ENCODE measurements at regions not wholly inside any gene's neighbourhood (a gene's known extent, or its start where the extent isn't known, plus 50 kb on each side); places are given as distances from the start of the nearest gene placed in this dataset.

DNA sequence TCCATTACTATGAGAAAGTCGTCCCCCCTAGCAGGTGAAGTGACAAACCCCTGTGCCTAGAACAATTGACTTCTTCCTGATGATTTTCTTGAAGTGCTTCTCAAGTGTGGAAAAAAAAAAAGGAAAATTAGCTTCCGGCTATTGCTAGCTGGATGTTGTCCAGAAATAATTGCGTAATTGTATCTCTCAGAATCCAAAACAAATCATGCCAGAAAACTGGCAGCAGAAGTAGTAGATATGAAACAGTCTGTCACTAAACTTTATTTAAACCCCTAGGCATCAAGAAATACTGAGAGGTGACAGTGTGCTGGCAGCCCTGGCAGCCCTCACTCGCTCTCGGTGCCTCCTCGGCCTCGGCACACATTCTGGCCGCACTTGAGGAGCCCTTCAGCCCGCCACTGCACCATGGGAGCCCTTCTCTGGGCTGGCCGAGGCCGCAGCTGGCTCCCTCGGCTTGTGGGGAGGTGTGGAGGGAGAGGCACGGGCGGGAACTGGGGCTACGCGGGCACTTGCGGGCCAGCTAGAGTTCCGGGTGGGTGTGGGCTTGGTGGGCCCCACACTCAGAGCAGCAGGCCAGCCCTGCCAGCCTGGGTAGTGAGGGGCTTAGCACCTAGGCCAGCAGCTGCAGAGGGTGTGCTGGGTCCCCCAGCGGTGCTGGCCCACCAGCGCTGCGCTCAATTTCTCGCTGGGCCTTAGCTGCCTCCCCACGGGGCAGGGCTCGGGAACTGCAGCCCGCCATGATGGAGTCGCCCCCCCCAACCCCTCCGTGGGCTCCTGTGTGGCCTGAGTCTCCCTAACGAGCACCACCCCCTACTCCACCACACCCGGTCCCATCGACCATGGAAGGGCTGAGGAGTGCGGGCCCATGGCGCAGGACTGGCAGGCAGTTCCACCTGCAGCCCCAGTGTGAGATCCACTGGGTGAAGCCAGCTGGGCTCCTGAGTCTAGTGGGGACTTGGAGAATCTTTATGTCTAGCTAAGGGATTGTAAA, 80.5 kb upstream of the ABCA12 start:
- DNase-seq (ENCODE audit: low spot score): no peak
- H3K27me3 ChIP-seq (ENCODE audit: insufficient read depth): peaks cover 49% of the 10 kb centered on the region
- no peaks in the 10 kb centered on the region for H3K79me2 ChIP-seq (replicated peaks; ENCODE audit: insufficient read depth)
- Mint-ChIP-seq H3K27ac (no peak overlapping the region), H3K27me3 (ENCODE audit: insufficient read depth, low read depth, poor library complexity) (peaks cover 39% of the 10 kb centered on the region), H3K4me1 (no peaks in the 10 kb centered on the region), H3K36me3 (ENCODE audit: low read depth) (peaks cover 23% of the 10 kb centered on the region), H3K4me3 (no peak overlapping the region), H3K9me3 (peaks cover 71% of the 10 kb centered on the region)
- no peaks in the 10 kb centered on the region for H3K36me3 ChIP-seq (ENCODE audit: insufficient read depth)
- peaks cover 3% of the 10 kb centered on the region; the same call in 1 of the 2 replicates for H3K9me2 ChIP-seq (ENCODE audit: insufficient read depth)
- TF ChIP-seq, protein P1, sequence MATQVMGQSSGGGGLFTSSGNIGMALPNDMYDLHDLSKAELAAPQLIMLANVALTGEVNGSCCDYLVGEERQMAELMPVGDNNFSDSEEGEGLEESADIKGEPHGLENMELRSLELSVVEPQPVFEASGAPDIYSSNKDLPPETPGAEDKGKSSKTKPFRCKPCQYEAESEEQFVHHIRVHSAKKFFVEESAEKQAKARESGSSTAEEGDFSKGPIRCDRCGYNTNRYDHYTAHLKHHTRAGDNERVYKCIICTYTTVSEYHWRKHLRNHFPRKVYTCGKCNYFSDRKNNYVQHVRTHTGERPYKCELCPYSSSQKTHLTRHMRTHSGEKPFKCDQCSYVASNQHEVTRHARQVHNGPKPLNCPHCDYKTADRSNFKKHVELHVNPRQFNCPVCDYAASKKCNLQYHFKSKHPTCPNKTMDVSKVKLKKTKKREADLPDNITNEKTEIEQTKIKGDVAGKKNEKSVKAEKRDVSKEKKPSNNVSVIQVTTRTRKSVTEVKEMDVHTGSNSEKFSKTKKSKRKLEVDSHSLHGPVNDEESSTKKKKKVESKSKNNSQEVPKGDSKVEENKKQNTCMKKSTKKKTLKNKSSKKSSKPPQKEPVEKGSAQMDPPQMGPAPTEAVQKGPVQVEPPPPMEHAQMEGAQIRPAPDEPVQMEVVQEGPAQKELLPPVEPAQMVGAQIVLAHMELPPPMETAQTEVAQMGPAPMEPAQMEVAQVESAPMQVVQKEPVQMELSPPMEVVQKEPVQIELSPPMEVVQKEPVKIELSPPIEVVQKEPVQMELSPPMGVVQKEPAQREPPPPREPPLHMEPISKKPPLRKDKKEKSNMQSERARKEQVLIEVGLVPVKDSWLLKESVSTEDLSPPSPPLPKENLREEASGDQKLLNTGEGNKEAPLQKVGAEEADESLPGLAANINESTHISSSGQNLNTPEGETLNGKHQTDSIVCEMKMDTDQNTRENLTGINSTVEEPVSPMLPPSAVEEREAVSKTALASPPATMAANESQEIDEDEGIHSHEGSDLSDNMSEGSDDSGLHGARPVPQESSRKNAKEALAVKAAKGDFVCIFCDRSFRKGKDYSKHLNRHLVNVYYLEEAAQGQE (IDR thresholded peaks at IDR 0.05; ENCODE audit: unreplicated experiment): no peak
- TF ChIP-seq ZNF114 (CRISPR knock-in tag; IDR thresholded peaks at IDR 0.05) (no peak), STAT1 (IDR thresholded peaks at IDR 0.05; ENCODE audit: unreplicated experiment) (no peak)
- TF ChIP-seq, protein P2, sequence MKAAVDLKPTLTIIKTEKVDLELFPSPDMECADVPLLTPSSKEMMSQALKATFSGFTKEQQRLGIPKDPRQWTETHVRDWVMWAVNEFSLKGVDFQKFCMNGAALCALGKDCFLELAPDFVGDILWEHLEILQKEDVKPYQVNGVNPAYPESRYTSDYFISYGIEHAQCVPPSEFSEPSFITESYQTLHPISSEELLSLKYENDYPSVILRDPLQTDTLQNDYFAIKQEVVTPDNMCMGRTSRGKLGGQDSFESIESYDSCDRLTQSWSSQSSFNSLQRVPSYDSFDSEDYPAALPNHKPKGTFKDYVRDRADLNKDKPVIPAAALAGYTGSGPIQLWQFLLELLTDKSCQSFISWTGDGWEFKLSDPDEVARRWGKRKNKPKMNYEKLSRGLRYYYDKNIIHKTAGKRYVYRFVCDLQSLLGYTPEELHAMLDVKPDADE (IDR thresholded peaks at IDR 0.05): no peak
- H3K4me2 ChIP-seq: no peak overlapping the region
- H3K4me3 ChIP-seq: no peak overlapping the region
- no peak for ATAC-seq
- no peaks in the 10 kb centered on the region for H3F3A ChIP-seq (replicated peaks; ENCODE audit: low read depth)
- no peak overlapping the region for H3K27ac ChIP-seq (ENCODE audit: low read depth)
- no peaks in the 10 kb centered on the region for H4K20me1 ChIP-seq (replicated peaks; ENCODE audit: insufficient read depth)
- H3K4me1 ChIP-seq (ENCODE audit: insufficient read depth): no peaks in the 10 kb centered on the region
- no peak overlapping the region for H2AFZ ChIP-seq

DNA sequence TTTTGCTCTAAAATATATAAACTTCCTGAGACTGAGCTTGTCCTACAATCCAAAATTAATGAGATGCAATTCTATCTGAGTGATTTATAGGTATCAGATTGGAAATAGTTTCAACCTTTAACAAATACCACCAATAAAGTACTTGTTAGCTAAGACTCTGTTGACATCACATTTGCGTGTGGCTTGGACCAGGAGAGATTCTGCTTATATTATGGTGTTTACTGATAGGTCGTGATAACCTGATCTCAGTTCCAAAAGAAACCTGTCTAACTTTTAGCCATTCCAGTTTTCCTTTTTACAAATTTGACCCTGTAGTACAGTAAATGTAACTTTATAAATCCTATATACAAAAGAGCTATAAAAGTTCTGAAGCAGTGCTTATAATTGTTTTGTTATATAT, 78.4 kb upstream of the ABCA12 start:
- Histone ChIP-seq H3K27ac (ENCODE audit: low read depth) (no peak overlapping the region), H3K4me3 (no peak overlapping the region), H3K36me3 (ENCODE audit: insufficient read depth) (peaks cover 9% of the 10 kb centered on the region), H3K4me1 (ENCODE audit: insufficient read depth) (no peaks in the 10 kb centered on the region), H4K20me1 (replicated peaks; ENCODE audit: insufficient read depth) (no peaks in the 10 kb centered on the region), H3F3A (replicated peaks; ENCODE audit: low read depth) (no peaks in the 10 kb centered on the region), H3K9me2 (ENCODE audit: insufficient read depth) (peaks cover 3% of the 10 kb centered on the region; the same call in 1 of the 2 replicates), H3K4me2 (no peak overlapping the region), H2AFZ (no peak overlapping the region), H3K79me2 (replicated peaks; ENCODE audit: insufficient read depth) (no peaks in the 10 kb centered on the region), H3K27me3 (ENCODE audit: insufficient read depth) (peaks cover 66% of the 10 kb centered on the region)
- Mint-ChIP-seq H3K4me3 (no peak overlapping the region), H3K36me3 (ENCODE audit: low read depth) (peaks cover 31% of the 10 kb centered on the region), H3K9me3 (peaks cover 79% of the 10 kb centered on the region), H3K27ac (no peak overlapping the region), H3K4me1 (no peaks in the 10 kb centered on the region), H3K27me3 (ENCODE audit: insufficient read depth, low read depth, poor library complexity) (peaks cover 43% of the 10 kb centered on the region)
- DNase-seq (ENCODE audit: low spot score): no peak
- ATAC-seq: no peak
- TF ChIP-seq, protein P3, sequence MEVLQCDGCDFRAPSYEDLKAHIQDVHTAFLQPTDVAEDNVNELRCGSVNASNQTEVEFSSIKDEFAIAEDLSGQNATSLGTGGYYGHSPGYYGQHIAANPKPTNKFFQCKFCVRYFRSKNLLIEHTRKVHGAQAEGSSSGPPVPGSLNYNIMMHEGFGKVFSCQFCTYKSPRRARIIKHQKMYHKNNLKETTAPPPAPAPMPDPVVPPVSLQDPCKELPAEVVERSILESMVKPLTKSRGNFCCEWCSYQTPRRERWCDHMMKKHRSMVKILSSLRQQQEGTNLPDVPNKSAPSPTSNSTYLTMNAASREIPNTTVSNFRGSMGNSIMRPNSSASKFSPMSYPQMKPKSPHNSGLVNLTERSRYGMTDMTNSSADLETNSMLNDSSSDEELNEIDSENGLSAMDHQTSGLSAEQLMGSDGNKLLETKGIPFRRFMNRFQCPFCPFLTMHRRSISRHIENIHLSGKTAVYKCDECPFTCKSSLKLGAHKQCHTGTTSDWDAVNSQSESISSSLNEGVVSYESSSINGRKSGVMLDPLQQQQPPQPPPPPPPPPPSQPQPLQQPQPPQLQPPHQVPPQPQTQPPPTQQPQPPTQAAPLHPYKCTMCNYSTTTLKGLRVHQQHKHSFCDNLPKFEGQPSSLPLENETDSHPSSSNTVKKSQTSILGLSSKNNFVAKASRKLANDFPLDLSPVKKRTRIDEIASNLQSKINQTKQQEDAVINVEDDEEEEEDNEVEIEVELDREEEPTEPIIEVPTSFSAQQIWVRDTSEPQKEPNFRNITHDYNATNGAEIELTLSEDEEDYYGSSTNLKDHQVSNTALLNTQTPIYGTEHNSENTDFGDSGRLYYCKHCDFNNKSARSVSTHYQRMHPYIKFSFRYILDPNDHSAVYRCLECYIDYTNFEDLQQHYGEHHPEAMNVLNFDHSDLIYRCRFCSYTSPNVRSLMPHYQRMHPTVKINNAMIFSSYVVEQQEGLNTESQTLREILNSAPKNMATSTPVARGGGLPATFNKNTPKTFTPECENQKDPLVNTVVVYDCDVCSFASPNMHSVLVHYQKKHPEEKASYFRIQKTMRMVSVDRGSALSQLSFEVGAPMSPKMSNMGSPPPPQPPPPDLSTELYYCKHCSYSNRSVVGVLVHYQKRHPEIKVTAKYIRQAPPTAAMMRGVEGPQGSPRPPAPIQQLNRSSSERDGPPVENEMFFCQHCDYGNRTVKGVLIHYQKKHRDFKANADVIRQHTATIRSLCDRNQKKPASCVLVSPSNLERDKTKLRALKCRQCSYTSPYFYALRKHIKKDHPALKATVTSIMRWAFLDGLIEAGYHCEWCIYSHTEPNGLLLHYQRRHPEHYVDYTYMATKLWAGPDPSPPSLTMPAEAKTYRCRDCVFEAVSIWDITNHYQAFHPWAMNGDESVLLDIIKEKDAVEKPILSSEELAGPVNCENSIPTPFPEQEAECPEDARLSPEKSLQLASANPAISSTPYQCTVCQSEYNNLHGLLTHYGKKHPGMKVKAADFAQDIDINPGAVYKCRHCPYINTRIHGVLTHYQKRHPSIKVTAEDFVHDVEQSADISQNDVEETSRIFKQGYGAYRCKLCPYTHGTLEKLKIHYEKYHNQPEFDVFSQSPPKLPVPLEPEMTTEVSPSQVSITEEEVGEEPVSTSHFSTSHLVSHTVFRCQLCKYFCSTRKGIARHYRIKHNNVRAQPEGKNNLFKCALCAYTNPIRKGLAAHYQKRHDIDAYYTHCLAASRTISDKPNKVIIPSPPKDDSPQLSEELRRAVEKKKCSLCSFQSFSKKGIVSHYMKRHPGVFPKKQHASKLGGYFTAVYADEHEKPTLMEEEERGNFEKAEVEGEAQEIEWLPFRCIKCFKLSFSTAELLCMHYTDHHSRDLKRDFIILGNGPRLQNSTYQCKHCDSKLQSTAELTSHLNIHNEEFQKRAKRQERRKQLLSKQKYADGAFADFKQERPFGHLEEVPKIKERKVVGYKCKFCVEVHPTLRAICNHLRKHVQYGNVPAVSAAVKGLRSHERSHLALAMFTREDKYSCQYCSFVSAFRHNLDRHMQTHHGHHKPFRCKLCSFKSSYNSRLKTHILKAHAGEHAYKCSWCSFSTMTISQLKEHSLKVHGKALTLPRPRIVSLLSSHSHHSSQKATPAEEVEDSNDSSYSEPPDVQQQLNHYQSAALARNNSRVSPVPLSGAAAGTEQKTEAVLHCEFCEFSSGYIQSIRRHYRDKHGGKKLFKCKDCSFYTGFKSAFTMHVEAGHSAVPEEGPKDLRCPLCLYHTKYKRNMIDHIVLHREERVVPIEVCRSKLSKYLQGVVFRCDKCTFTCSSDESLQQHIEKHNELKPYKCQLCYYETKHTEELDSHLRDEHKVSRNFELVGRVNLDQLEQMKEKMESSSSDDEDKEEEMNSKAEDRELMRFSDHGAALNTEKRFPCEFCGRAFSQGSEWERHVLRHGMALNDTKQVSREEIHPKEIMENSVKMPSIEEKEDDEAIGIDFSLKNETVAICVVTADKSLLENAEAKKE (CRISPR knock-in tag; IDR thresholded peaks at IDR 0.05): no peak
- TF ChIP-seq ZNF331 (CRISPR knock-in tag; IDR thresholded peaks at IDR 0.05; ENCODE audit: low read depth): no peak
- TF ChIP-seq, protein P4, sequence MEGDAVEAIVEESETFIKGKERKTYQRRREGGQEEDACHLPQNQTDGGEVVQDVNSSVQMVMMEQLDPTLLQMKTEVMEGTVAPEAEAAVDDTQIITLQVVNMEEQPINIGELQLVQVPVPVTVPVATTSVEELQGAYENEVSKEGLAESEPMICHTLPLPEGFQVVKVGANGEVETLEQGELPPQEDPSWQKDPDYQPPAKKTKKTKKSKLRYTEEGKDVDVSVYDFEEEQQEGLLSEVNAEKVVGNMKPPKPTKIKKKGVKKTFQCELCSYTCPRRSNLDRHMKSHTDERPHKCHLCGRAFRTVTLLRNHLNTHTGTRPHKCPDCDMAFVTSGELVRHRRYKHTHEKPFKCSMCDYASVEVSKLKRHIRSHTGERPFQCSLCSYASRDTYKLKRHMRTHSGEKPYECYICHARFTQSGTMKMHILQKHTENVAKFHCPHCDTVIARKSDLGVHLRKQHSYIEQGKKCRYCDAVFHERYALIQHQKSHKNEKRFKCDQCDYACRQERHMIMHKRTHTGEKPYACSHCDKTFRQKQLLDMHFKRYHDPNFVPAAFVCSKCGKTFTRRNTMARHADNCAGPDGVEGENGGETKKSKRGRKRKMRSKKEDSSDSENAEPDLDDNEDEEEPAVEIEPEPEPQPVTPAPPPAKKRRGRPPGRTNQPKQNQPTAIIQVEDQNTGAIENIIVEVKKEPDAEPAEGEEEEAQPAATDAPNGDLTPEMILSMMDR (conservative IDR thresholded peaks at IDR 0.05; ENCODE audit: low read depth in 2 of 2): no peak

Measured in GM23338 (cell line).